PFSK-1 (cell line): ENCODE measurements at regions not wholly inside any gene's neighbourhood (a gene's known extent, or its start where the extent isn't known, plus 50 kb on each side); places are given as distances from the start of the nearest gene placed in this dataset.

Experiments
- POLR2AphosphoS5 ChIP-seq: IDR thresholded peaks from 2 replicates; pipeline ENCODE4 v1.6.1; 2012; ENCODE audit warnings: low read depth, mild to moderate bottlenecking, control low read depth, low read length, moderate library complexity
- REST ChIP-seq, 2 experiments: IDR thresholded peaks; 2 replicates each; pipeline versions ENCODE4 v1.6.1 to v1.8.0; 2011 to 2012; ENCODE audit warnings: low read depth in 2 of 2, low read length in 2 of 2, control low read depth in 1 of 2, inconsistent platforms in 1 of 2, mild to moderate bottlenecking in 1 of 2, moderate library complexity in 1 of 2; ENCODE audit not compliant: insufficient read depth in 1 of 2
- SIN3A ChIP-seq: IDR thresholded peaks from 2 replicates; pipeline ENCODE4 v1.6.1; 2012; ENCODE audit warnings: mild to moderate bottlenecking, low read length, moderate library complexity, borderline replicate concordance; ENCODE audit not compliant: insufficient read depth

GRCh38 chr2:9762164-9762563 is 81.1 kb upstream of the TAF1B start:
- no peak for TF ChIP-seq REST (IDR thresholded peaks at IDR 0.05; ENCODE audit: insufficient read depth in 1 of 2, low read depth in 2 of 2, low read length in 2 of 2)
- TF ChIP-seq POLR2AphosphoS5: no peak
- no peak for TF ChIP-seq SIN3A
